ENCODE measurements at regions not wholly inside any gene's neighbourhood (a gene's known extent, or its start where the extent isn't known, plus 50 kb on each side); places are given as distances from the start of the nearest gene placed in this dataset.

DNA sequence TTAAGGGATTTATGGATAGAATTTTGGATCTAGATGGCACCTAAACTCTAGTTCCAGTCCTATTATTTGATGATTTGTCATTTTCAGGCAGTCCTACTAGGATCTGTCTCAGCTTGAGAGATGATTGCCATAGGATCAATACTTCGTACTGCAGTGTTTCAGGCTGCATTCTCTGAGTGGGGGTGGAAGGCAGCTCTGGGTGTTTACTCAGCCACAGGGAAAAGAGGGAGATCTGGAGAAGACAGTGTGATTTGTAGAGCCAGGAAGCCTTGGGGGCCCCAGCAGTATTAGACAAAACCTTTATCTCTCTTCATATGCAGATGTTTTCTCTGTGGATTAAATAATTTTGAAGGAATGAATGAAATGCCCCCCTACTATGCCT, 188.4 kb upstream of the SYNPR start:
- H3K36me3 ChIP-seq (replicated peaks in 1 of 2; ENCODE audit: control extremely low read depth in 1 of 2, control insufficient read depth in 1 of 2, extremely low read depth in 1 of 2, insufficient read depth in 2 of 2, low read length in 1 of 2): no peaks in the 10 kb centered on the region
- no peak for DNase-seq
- no peaks in the 10 kb centered on the region for H3K27me3 Mint-ChIP-seq
- H4K20me1 ChIP-seq (ENCODE audit: control insufficient read depth, insufficient read depth, low read length, poor library complexity, severe bottlenecking): no peaks in the 10 kb centered on the region
- no peak overlapping the region for H3K27ac ChIP-seq (ENCODE audit: low read length in 2 of 2)
- no peaks in the 10 kb centered on the region for H3K27me3 ChIP-seq (replicated peaks in 1 of 4; ENCODE audit: control extremely low read depth in 1 of 4, control insufficient read depth in 3 of 4, insufficient read depth in 4 of 4, low read length in 3 of 4)
- no CpG with 5 or more reads among the region's 1 CpG for WGBS (ENCODE audit: insufficient coverage)
- no peak for ATAC-seq (ENCODE audit: low read depth)
- CTCF ChIA-PET: no interaction called here
- POLR2A ChIA-PET: no interaction called here
- no peaks in the 10 kb centered on the region for H3K79me2 ChIP-seq (ENCODE audit: control insufficient read depth, insufficient read depth, low read length)
- H3K27ac Mint-ChIP-seq: no peak overlapping the region
- peaks cover 3% of the 10 kb centered on the region for H3K9me3 Mint-ChIP-seq (ENCODE audit: insufficient read depth)
- peaks cover 0 to 3% (median 0%) of the 10 kb centered on the region in 3 donors for H3K9me3 ChIP-seq (ENCODE audit: control extremely low read depth in 1 of 3, control insufficient read depth in 2 of 3, insufficient read depth in 1 of 3, low read length in 2 of 3)
- no peak overlapping the region for H3K9ac ChIP-seq (ENCODE audit: low read length)
- no peak for TF ChIP-seq CTCF (IDR thresholded peaks at IDR 0.05)
- no peak for TF ChIP-seq EZH2 (IDR thresholded peaks at IDR 0.05; ENCODE audit: borderline replicate concordance, insufficient read depth, low read depth, low read length, poor library complexity, severe bottlenecking)
- H3K4me3 ChIP-seq (ENCODE audit: control extremely low read depth in 1 of 5, extremely low read depth in 1 of 5, insufficient read depth in 1 of 5, low read depth in 2 of 5, low read length in 4 of 5): no peak overlapping the region
- no peaks in the 10 kb centered on the region for H3K4me1 ChIP-seq (ENCODE audit: control insufficient read depth in 2 of 2, insufficient read depth in 2 of 2, low read length in 2 of 2)
- H2AFZ ChIP-seq (ENCODE audit: insufficient read depth, low read depth, low read length, poor library complexity, severe bottlenecking): no peak overlapping the region
- H3K4me2 ChIP-seq (replicated peaks; ENCODE audit: low read depth, low read length, poor library complexity, severe bottlenecking): no peak overlapping the region
- H3K4me1 Mint-ChIP-seq: no peaks in the 10 kb centered on the region
- intact Hi-C loops (cut with micrococcal nuclease): no loop called here
- no peak overlapping the region for H3K4me3 Mint-ChIP-seq

DNA sequence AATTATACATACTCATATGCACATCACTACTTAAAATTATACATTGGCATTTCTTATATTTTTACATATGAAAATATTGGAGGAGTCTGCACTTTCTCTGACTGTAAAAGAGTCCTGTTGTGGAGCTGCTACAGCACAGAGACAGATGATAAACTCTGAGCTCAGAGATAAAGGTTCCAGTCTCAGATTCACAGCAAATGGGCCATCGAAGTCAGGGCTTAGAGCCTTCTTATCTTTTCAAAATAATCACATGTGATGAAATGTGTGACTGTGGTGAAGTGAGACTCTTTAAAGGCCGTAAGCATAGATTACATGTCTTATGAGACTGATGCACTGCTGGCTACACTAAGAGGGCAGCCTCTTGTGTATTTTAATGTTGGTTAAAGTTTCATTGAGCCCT, 187.5 kb upstream of the SYNPR start:
- H3K4me1 Mint-ChIP-seq: no peaks in the 10 kb centered on the region
- intact Hi-C loops (cut with micrococcal nuclease): no loop called here

More for the DNA sequence above, 187.5 kb upstream of the SYNPR start:
- no CpG with 5 or more reads among the region's 2 CpGs for WGBS (ENCODE audit: insufficient coverage)
- Mint-ChIP-seq H3K9me3 (ENCODE audit: insufficient read depth) (no peaks in the 10 kb centered on the region), H3K27ac (no peak overlapping the region), H3K4me3 (no peak overlapping the region), H3K27me3 (no peaks in the 10 kb centered on the region)
- no peaks in the 10 kb centered on the region for H4K20me1 ChIP-seq (ENCODE audit: control insufficient read depth, insufficient read depth, low read length, poor library complexity, severe bottlenecking)
- H3K9ac ChIP-seq (ENCODE audit: low read length): no peak overlapping the region
- ATAC-seq (ENCODE audit: low read depth): no peak
- H3K79me2 ChIP-seq (ENCODE audit: control insufficient read depth, insufficient read depth, low read length): no peaks in the 10 kb centered on the region
- POLR2A ChIA-PET: no interaction called here
- TF ChIP-seq EZH2 (IDR thresholded peaks at IDR 0.05; ENCODE audit: borderline replicate concordance, insufficient read depth, low read depth, low read length, poor library complexity, severe bottlenecking): no peak
- TF ChIP-seq CTCF (IDR thresholded peaks at IDR 0.05): no peak
- no peak overlapping the region for H3K4me2 ChIP-seq (replicated peaks; ENCODE audit: low read depth, low read length, poor library complexity, severe bottlenecking)
- no peaks in the 10 kb centered on the region for H3K36me3 ChIP-seq (replicated peaks in 1 of 2; ENCODE audit: control extremely low read depth in 1 of 2, control insufficient read depth in 1 of 2, extremely low read depth in 1 of 2, insufficient read depth in 2 of 2, low read length in 1 of 2)
- H3K27ac ChIP-seq (ENCODE audit: low read length in 2 of 2): no peak overlapping the region
- H3K4me1 ChIP-seq (ENCODE audit: control insufficient read depth in 2 of 2, insufficient read depth in 2 of 2, low read length in 2 of 2): no peaks in the 10 kb centered on the region
- CTCF ChIA-PET: no interaction called here
- H2AFZ ChIP-seq (ENCODE audit: insufficient read depth, low read depth, low read length, poor library complexity, severe bottlenecking): no peak overlapping the region
- no peak overlapping the region for H3K4me3 ChIP-seq (ENCODE audit: control extremely low read depth in 1 of 5, extremely low read depth in 1 of 5, insufficient read depth in 1 of 5, low read depth in 2 of 5, low read length in 4 of 5)
- no peak for DNase-seq
- H3K9me3 ChIP-seq (ENCODE audit: control extremely low read depth in 1 of 3, control insufficient read depth in 2 of 3, insufficient read depth in 1 of 3, low read length in 2 of 3): no peaks in the 10 kb centered on the region
- no peaks in the 10 kb centered on the region for H3K27me3 ChIP-seq (replicated peaks in 1 of 4; ENCODE audit: control extremely low read depth in 1 of 4, control insufficient read depth in 3 of 4, insufficient read depth in 4 of 4, low read length in 3 of 4)
